Right lobe of liver (tissue), 6 donors: ENCODE measurements at regions not wholly inside any gene's neighbourhood (a gene's known extent, or its start where the extent isn't known, plus 50 kb on each side); places are given as distances from the start of the nearest gene placed in this dataset.

Source experiments
- ATAC-seq, 4 donors: fragments of 200-7000 bp; cut with Tn5 transposase; one replicate each; pipeline ENCODE4 v1.9.1; 2020; ENCODE audit warnings: mild to moderate bottlenecking in 4 of 4, moderate library complexity in 4 of 4
- DNase-seq, 3 donors: peaks; one replicate each; pipeline ENCODE4 v3.0.0-alpha.2; 2020
- H3K27ac ChIP-seq, 3 donors: fragments of 200-600 bp; one replicate each; pipeline ENCODE4 v1.8.0; 2022
- H3K27me3 ChIP-seq, 2 donors: fragments of 200-600 bp; one replicate each; pipeline ENCODE4 v1.8.0; 2022
- H3K36me3 ChIP-seq, 4 donors: fragments of 200-600 bp; sonication (generic) in 1 of 4; one replicate each; pipeline versions ENCODE4 v1.5.1 to v1.8.0; 2017 to 2022; ENCODE audit warnings: control low read depth in 1 of 4
- H3K4me1 ChIP-seq, 4 donors: fragments of 200-600 bp; sonication (generic) in 1 of 4; one replicate each; pipeline versions ENCODE4 v1.5.1 to v1.8.0; 2017 to 2022; ENCODE audit warnings: control low read depth in 1 of 4
- H3K4me3 ChIP-seq, 3 donors: fragments of 200-600 bp; one replicate each; pipeline ENCODE4 v1.8.0; 2022
- H3K9me3 ChIP-seq, 4 donors: fragments of 200-600 bp; sonication (generic) in 1 of 4; one replicate each; pipeline versions ENCODE4 v1.5.1 to v1.8.0; 2017 to 2022; ENCODE audit warnings: control low read depth in 1 of 4
- CTCF ChIP-seq, 4 donors: fragments of 200-600 bp in 3 of 4; fragments of 450-650 bp in 1 of 4; IDR thresholded peaks; one replicate each; pipeline versions ENCODE4 v1.5.1 to v1.8.0; 2016 to 2022; ENCODE audit warnings: antibody characterized with exemption in 4 of 4, mild to moderate bottlenecking in 2 of 4
- POLR2A ChIP-seq: fragments of 450-650 bp; IDR thresholded peaks from one replicate; pipeline ENCODE4 v1.6.1; 2017; ENCODE audit warnings: antibody characterized with exemption, mild to moderate bottlenecking
- WGBS: methylation state at CpG from one replicate; pipeline ENCODE4 v1.1.6; 2018; ENCODE audit warnings: low coverage, low lambda C conversion rate; ENCODE audit not compliant: insufficient coverage; ENCODE audit errors: missing lambda C conversion rate; 5-methylcytosine and 5-hydroxymethylcytosine counted together
- intact Hi-C, 2 donors: fragments of 100-400 bp; cut with DNase I; formaldehyde crosslinking; loops; one replicate each; pipeline versions ENCODE4 v1.11.2 to v1.14.1; 2022
- donor health status: DM: no; HTN: yes; CAD: no.
- donor health status: DM: no; HTN: no; CAD: no.
- donor health status: DM: no; HTN: no; CAD: no.
- donor health status: DM: no; HTN: yes; CAD: no.
- donor health status: DM: no; HTN: yes; CAD: no.

- intact Hi-C loops: no loop called here
- H3K27ac ChIP-seq: no peak overlapping the region
- ATAC-seq (no peak), DNase-seq (no peak)
- 69% methylated on average over 6 of the region's 9 CpGs for WGBS
- H3K9me3 ChIP-seq: no peaks in the 10 kb centered on the region
- no peak overlapping the region for H3K4me3 ChIP-seq
- TF ChIP-seq CTCF (IDR thresholded peaks at IDR 0.05): no peak
- TF ChIP-seq POLR2A: no peak
- no peaks in the 10 kb centered on the region for H3K27me3 ChIP-seq
- no peaks in the 10 kb centered on the region for H3K4me1 ChIP-seq
- H3K36me3 ChIP-seq: no peaks in the 10 kb centered on the region
These were observed 202.4 kb upstream of the CDH4 start for GRCh38 chr20:61049684-61050083.

- intact Hi-C loops: no loop called here
- TF ChIP-seq CTCF (IDR thresholded peaks at IDR 0.05): no peak
- no peak for TF ChIP-seq POLR2A
- H3K27me3 ChIP-seq: no peaks in the 10 kb centered on the region
- no peaks in the 10 kb centered on the region for H3K36me3 ChIP-seq
- no peak overlapping the region for H3K27ac ChIP-seq
- ATAC-seq (no peak), DNase-seq (no peak)
- no peaks in the 10 kb centered on the region for H3K4me1 ChIP-seq
- no peaks in the 10 kb centered on the region for H3K9me3 ChIP-seq
- no peak overlapping the region for H3K4me3 ChIP-seq
- 45% methylated on average over 5 of the region's 8 CpGs for WGBS
These were observed 201.6 kb upstream of the CDH4 start for GRCh38 chr20:61050336-61050890.

- intact Hi-C loops: no loop called here
- Histone ChIP-seq H3K27ac (no peak overlapping the region), H3K9me3 (no peaks in the 10 kb centered on the region), H3K27me3 (no peaks in the 10 kb centered on the region), H3K4me1 (no peaks in the 10 kb centered on the region), H3K4me3 (no peak overlapping the region), H3K36me3 (no peaks in the 10 kb centered on the region)
- TF ChIP-seq POLR2A (no peak), CTCF (IDR thresholded peaks at IDR 0.05) (no peak)
- ATAC-seq (no peak), DNase-seq (no peak)
- WGBS: 57% methylated on average over 16 of the region's 16 CpGs
These were observed 199.8 kb upstream of the CDH4 start for GRCh38 chr20:61052195-61052750.

- H3K27me3 ChIP-seq: no peaks in the 10 kb centered on the region
- ATAC-seq: no peak
- no peak for TF ChIP-seq POLR2A
- no peak for TF ChIP-seq CTCF (IDR thresholded peaks at IDR 0.05)
- DNase-seq: no peak
- no peak overlapping the region for H3K4me3 ChIP-seq
- H3K9me3 ChIP-seq: no peaks in the 10 kb centered on the region
- intact Hi-C loops: no loop called here
- WGBS: 40% methylated on average over 6 of the region's 13 CpGs
- H3K27ac ChIP-seq: no peak overlapping the region
- H3K36me3 ChIP-seq: no peaks in the 10 kb centered on the region
- no peaks in the 10 kb centered on the region for H3K4me1 ChIP-seq
These were observed 199.2 kb upstream of the CDH4 start for GRCh38 chr20:61052776-61053442.
